Endothelial cell of umbilical vein (primary cell): ENCODE measurements at regions not wholly inside any gene's neighbourhood (a gene's known extent, or its start where the extent isn't known, plus 50 kb on each side); places are given as distances from the start of the nearest gene placed in this dataset.

Source experiments
- BruUV-seq: library from RNA; stranded (reverse); fragments of 400-500 nt; replicated peaks from 2 replicates; lab custom pipeline; 2021; lab: Mats Ljungman, UMichigan
- CTCF ChIA-PET: fragments of 300-600, 350-600 bp; sonication (Branson Sonifier 250); formaldehyde crosslinking; loops from one replicate; lab custom pipeline; 2021; ENCODE audit warnings: antibody characterized with exemption, inconsistent platforms; lab: Charles Lee
- POLR2A ChIA-PET: fragments of 300-600, 350-600 bp; sonication (Branson Sonifier 250); formaldehyde crosslinking; loops from one replicate; lab custom pipeline; 2021; ENCODE audit warnings: antibody characterized with exemption, inconsistent platforms; lab: Charles Lee
- DNase-seq: peaks from one replicate; pipeline ENCODE4 v3.0.0-alpha.2; 2011; ENCODE audit warnings: low read depth, low spot score
- FAIRE-seq: peaks from 2 replicates; lab custom pipeline; 2011; peaks lifted over from hg19 to GRCh38; lab: Jason Lieb, UNC
- H2AFZ ChIP-seq: 2 replicates; pipeline ENCODE4 v1.6.0; 2012; ENCODE audit warnings: low read depth, low read length, control low read depth, inconsistent platforms
- H3K27ac ChIP-seq: 2 replicates; pipeline ENCODE4 v1.5.1; 2011; ENCODE audit warnings: low read depth, mild to moderate bottlenecking, control low read depth, low read length, moderate library complexity; ENCODE audit not compliant: insufficient read depth
- H3K27me3 ChIP-seq, 2 experiments: 2 replicates each; pipeline versions ENCODE4 v1.6.0 to v1.6.1; 2011; ENCODE audit warnings: low read length in 2 of 2, mixed read lengths in 1 of 2; ENCODE audit not compliant: control insufficient read depth in 2 of 2, insufficient read depth in 2 of 2
- H3K36me3 ChIP-seq, 2 experiments: 2 replicates in 1 of 2; 3 replicates in 1 of 2; pipeline ENCODE4 v1.5.1; 2011; ENCODE audit warnings: low read length in 2 of 2, mild to moderate bottlenecking in 1 of 2, moderate library complexity in 1 of 2; ENCODE audit not compliant: control insufficient read depth in 2 of 2, insufficient read depth in 2 of 2; ENCODE audit errors: extremely low read depth in 1 of 2
- H3K4me1 ChIP-seq: 3 replicates; pipeline ENCODE4 v1.5.1; 2011; ENCODE audit warnings: mild to moderate bottlenecking, low read length; ENCODE audit not compliant: control insufficient read depth, insufficient read depth; ENCODE audit errors: extremely low read depth
- H3K4me2 ChIP-seq: 2 replicates; pipeline ENCODE4 v1.6.1; 2011; ENCODE audit warnings: low read length, control low read depth, mixed read lengths; ENCODE audit not compliant: insufficient read depth
- H3K4me3 ChIP-seq, 3 experiments: fragments of 200-600 bp in 1 of 3; sonication (generic), shearing (Covaris generic) in 1 of 3; replicated peaks in 1 of 3; 2 replicates each; pipeline ENCODE4 v1.5.1; 2011 to 2016; ENCODE audit warnings: control low read depth in 3 of 3, low read length in 3 of 3, mild to moderate bottlenecking in 2 of 3, inconsistent platforms in 1 of 3, low read depth in 1 of 3, moderate library complexity in 1 of 3; ENCODE audit not compliant: insufficient read depth in 1 of 3
- H3K79me2 ChIP-seq: 2 replicates; pipeline ENCODE4 v1.6.0; 2012; ENCODE audit warnings: low read length, inconsistent platforms; ENCODE audit not compliant: control insufficient read depth, insufficient read depth
- H3K9ac ChIP-seq: replicated peaks from 2 replicates; pipeline ENCODE3; 2011; ENCODE audit warnings: low read length, control low read depth; ENCODE audit not compliant: insufficient read depth; ENCODE audit errors: extremely low read depth
- H3K9me1 ChIP-seq: replicated peaks from 3 replicates; pipeline ENCODE4 v1.6.0; 2011; ENCODE audit warnings: mild to moderate bottlenecking, low read length; ENCODE audit not compliant: control insufficient read depth, insufficient read depth; ENCODE audit errors: extremely low read depth
- H3K9me3 ChIP-seq: replicated peaks from 2 replicates; pipeline ENCODE4 v1.5.1; 2012; ENCODE audit warnings: low read length, inconsistent platforms; ENCODE audit not compliant: control insufficient read depth, insufficient read depth
- H4K20me1 ChIP-seq: replicated peaks from 2 replicates; pipeline ENCODE3; 2011; ENCODE audit warnings: mild to moderate bottlenecking, low read length; ENCODE audit not compliant: control insufficient read depth, insufficient read depth; ENCODE audit errors: extremely low read depth
- EZH2 ChIP-seq: IDR thresholded peaks from 2 replicates; pipeline ENCODE4 v1.6.1; 2012; ENCODE audit warnings: borderline replicate concordance, low read depth, mild to moderate bottlenecking, moderate library complexity, low read length, inconsistent platforms; ENCODE audit not compliant: severe bottlenecking
- FOS ChIP-seq: IDR thresholded peaks from 2 replicates; pipeline ENCODE4 v1.6.1; 2011; ENCODE audit warnings: mild to moderate bottlenecking, low read length, moderate library complexity, borderline replicate concordance; ENCODE audit not compliant: insufficient read depth
- GATA2 ChIP-seq: IDR thresholded peaks from 2 replicates; pipeline ENCODE4 v1.7.0; 2011; ENCODE audit warnings: low read depth, mild to moderate bottlenecking, moderate library complexity, mixed read lengths, low read length; ENCODE audit not compliant: insufficient read length, insufficient read depth
- JUN ChIP-seq: IDR thresholded peaks from 2 replicates; pipeline ENCODE4 v1.6.1; 2011; ENCODE audit warnings: borderline replicate concordance, low read depth; ENCODE audit not compliant: insufficient read length, insufficient read depth
- MYC ChIP-seq: IDR thresholded peaks from one replicate; pipeline ENCODE4 v1.6.1; 2011; ENCODE audit warnings: mild to moderate bottlenecking, low read depth, low read length
- POLR2A ChIP-seq: IDR thresholded peaks from 2 replicates; pipeline ENCODE4 v1.6.1; 2012; ENCODE audit warnings: low read depth, mild to moderate bottlenecking, control low read depth, low read length
- POLR2AphosphoS5 ChIP-seq: IDR thresholded peaks from 2 replicates; pipeline ENCODE4 v1.6.1; 2012; ENCODE audit warnings: low read depth, mild to moderate bottlenecking, control low read depth, low read length, moderate library complexity; ENCODE audit not compliant: insufficient read depth
- dilution Hi-C: fragments of 300-500 bp; cut with MboI; formaldehyde crosslinking; loops from one replicate; pipeline ENCODE4 v1.15.0; 2019; ENCODE audit warnings: low sequenced_read_pairs; ENCODE audit not compliant: extremely low pct_ligation_motif_present
- intact Hi-C: fragments of 100-400 bp; cut with micrococcal nuclease; formaldehyde crosslinking; loops from one replicate; pipeline ENCODE4 v1.10.0; 2022
- TF ChIP-seq, protein P1 (sequence below), 2 donors: IDR thresholded peaks; 1 replicate in 1 of 2; 2 replicates in 1 of 2; pipeline ENCODE4 v1.5.1; 2011; ENCODE audit warnings: low read length in 2 of 2, mild to moderate bottlenecking in 2 of 2, moderate library complexity in 2 of 2, control low read depth in 1 of 2, inconsistent platforms in 1 of 2, low read depth in 1 of 2; ENCODE audit not compliant: insufficient read depth in 1 of 2; ENCODE audit errors: extremely low read depth in 1 of 2
- TF ChIP-seq, protein P2 (sequence below): IDR thresholded peaks from 2 replicates; pipeline ENCODE4 v1.6.1; 2011; ENCODE audit not compliant: insufficient read depth, insufficient read length

DNA sequence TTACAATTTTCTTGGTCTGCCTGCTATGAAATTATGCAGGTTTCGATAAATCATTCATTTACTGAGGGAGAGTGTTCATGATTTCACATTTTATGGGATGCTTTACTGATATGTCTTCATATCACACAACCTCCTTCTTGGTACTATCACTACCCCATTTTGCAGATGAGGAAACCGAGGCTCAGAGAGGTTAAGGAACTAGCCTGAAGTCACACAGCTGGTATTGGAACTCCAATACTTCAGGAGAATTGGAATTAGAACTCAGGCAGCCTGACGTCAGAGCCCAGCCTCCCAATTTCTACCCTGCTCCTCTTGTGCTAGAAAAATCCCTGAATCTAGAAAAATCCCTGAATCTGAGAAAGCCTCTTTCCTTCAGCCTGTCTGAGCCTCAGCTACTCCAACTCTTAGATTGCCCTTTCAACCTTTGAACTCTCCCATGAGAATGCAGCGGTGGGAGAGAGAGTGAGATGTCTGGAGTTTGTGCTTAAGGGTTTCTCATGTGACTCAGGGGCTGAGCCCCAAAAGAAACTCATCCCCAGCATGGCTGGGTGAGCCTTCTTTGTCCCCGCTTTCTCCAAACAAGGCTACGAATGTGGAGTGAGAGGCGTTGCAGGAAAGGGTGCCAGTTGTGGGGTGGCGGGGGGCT lies 50.8 kb upstream of the IFNLR1 start:
- dilution Hi-C loops: no loop called here
- H3K79me2 ChIP-seq: no peaks in the 10 kb centered on the region
- DNase-seq (no peak), FAIRE-seq (no peak)
- H3K36me3 ChIP-seq: no peaks in the 10 kb centered on the region
- ChIA-PET CTCF (no interaction called here), POLR2A (no interaction called here)
- no peak overlapping the region for H3K4me3 ChIP-seq
- no peak overlapping the region for H3K27ac ChIP-seq
- no peaks in the 10 kb centered on the region for H4K20me1 ChIP-seq
- peaks cover 0 to 2% of the 10 kb centered on the region in 2 experiments for H3K27me3 ChIP-seq
- H3K9me1 ChIP-seq: no peaks in the 10 kb centered on the region
- intact Hi-C loops: no loop called here
- H3K4me1 ChIP-seq: no peaks in the 10 kb centered on the region
- H2AFZ ChIP-seq: no peak overlapping the region
- BruUV-seq: no TSS peak
- TF ChIP-seq POLR2AphosphoS5: no peak
- TF ChIP-seq, protein P1, sequence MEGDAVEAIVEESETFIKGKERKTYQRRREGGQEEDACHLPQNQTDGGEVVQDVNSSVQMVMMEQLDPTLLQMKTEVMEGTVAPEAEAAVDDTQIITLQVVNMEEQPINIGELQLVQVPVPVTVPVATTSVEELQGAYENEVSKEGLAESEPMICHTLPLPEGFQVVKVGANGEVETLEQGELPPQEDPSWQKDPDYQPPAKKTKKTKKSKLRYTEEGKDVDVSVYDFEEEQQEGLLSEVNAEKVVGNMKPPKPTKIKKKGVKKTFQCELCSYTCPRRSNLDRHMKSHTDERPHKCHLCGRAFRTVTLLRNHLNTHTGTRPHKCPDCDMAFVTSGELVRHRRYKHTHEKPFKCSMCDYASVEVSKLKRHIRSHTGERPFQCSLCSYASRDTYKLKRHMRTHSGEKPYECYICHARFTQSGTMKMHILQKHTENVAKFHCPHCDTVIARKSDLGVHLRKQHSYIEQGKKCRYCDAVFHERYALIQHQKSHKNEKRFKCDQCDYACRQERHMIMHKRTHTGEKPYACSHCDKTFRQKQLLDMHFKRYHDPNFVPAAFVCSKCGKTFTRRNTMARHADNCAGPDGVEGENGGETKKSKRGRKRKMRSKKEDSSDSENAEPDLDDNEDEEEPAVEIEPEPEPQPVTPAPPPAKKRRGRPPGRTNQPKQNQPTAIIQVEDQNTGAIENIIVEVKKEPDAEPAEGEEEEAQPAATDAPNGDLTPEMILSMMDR (IDR thresholded peaks at IDR 0.05; ENCODE audit: extremely low read depth in 1 of 2, insufficient read depth in 1 of 2, low read depth in 1 of 2, low read length in 2 of 2): no peak
- no peak for TF ChIP-seq POLR2A
- TF ChIP-seq MYC: no peak
- TF ChIP-seq FOS: no peak
- no peak for TF ChIP-seq EZH2
- TF ChIP-seq JUN: no peak
- TF ChIP-seq GATA2: no peak
- TF ChIP-seq, protein P2, sequence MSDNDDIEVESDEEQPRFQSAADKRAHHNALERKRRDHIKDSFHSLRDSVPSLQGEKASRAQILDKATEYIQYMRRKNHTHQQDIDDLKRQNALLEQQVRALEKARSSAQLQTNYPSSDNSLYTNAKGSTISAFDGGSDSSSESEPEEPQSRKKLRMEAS: no peak
- H3K9ac ChIP-seq: no peak overlapping the region
- no peak overlapping the region for H3K4me2 ChIP-seq
- no peaks in the 10 kb centered on the region for H3K9me3 ChIP-seq
